ENCODE measurements at regions not wholly inside any gene's neighbourhood (a gene's known extent, or its start where the extent isn't known, plus 50 kb on each side); places are given as distances from the start of the nearest gene placed in this dataset.

DNA sequence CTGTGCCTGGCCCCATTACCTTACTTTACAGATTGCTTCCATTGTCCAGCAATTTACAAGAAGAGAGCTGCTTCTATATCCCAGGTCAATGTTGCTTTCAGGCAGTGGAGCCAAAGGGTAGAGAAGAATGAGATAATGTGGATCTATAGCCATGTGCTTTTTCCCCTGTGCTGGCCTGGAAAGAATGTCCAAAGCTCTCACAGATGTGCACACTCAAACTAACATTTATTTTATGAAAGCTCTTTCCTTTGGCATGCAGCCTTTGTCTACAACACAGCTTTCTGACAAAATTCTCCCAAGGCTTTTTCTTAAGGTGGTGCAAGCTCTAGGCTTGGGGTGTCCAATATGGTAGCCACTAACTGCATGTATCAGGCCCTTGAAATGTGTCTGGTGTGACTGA lies 217.3 kb downstream of the LRRC70 start:
- H2BK20ac ChIP-seq (ENCODE audit: low read depth, low read length, poor library complexity, severe bottlenecking), result no peak overlapping the region
- TF ChIP-seq CTCF (conservative IDR thresholded peaks at IDR 0.05), result no peak

More for the DNA sequence above, 217.3 kb downstream of the LRRC70 start:
- no peaks in the 10 kb centered on the region for H3K9me3 ChIP-seq (ENCODE audit: control insufficient read depth, low read depth, low read length)
- no peak overlapping the region for H3K14ac ChIP-seq (ENCODE audit: insufficient read depth, low read length)
- H3K9ac ChIP-seq (ENCODE audit: extremely low read depth, insufficient read length, low read length), result no peak overlapping the region
- H2BK5ac ChIP-seq (ENCODE audit: insufficient read length, low read length), result no peak overlapping the region
- no peaks in the 10 kb centered on the region for H3K27me3 ChIP-seq (ENCODE audit: insufficient read depth, low read length)
- no peak overlapping the region for H3K4ac ChIP-seq (ENCODE audit: low read depth, low read length)
- Mint-ChIP-seq H3K9me3 (peaks cover 17 to 28% of the 10 kb centered on the region in 2 experiments), H3K27ac (no peak overlapping the region), H3K4me3 (no peak overlapping the region), H3K4me1 (no peaks in the 10 kb centered on the region), H3K27me3 (ENCODE audit: low read depth) (no peaks in the 10 kb centered on the region), H3K36me3 (ENCODE audit: insufficient read depth in 1 of 3, low read depth in 3 of 3) (peaks cover 8 to 18% (median 12%) of the 10 kb centered on the region in 3 experiments)
- H3K56ac ChIP-seq (ENCODE audit: insufficient read length, low read depth, low read length), result no peak overlapping the region
- H3K4me2 ChIP-seq (ENCODE audit: insufficient read depth, insufficient read length, low read length), result no peak overlapping the region
- no peaks in the 10 kb centered on the region for H3K79me1 ChIP-seq (ENCODE audit: insufficient read depth, low read depth, low read length, poor library complexity, severe bottlenecking)
- H3K27ac ChIP-seq (ENCODE audit: insufficient read length, low read depth, low read length), result no peak overlapping the region
- H2BK15ac ChIP-seq (ENCODE audit: low read depth, low read length), result no peak overlapping the region
- no peaks in the 10 kb centered on the region for H3K4me1 ChIP-seq (ENCODE audit: insufficient read depth, low read length)
- no peaks in the 10 kb centered on the region for H4K20me1 ChIP-seq (ENCODE audit: control insufficient read depth, insufficient read depth, insufficient read length)
- H2AK5ac ChIP-seq (ENCODE audit: insufficient read length, low read length), result no peak overlapping the region
- no peak overlapping the region for H3K23ac ChIP-seq (ENCODE audit: insufficient read length, low read depth, low read length)
- no peak overlapping the region for H4K8ac ChIP-seq (replicated peaks; ENCODE audit: insufficient read length, low read depth, low read length)
- no peak overlapping the region for H2BK120ac ChIP-seq (ENCODE audit: low read depth, low read length, poor library complexity, severe bottlenecking)
- no peaks in the 10 kb centered on the region for H3K79me2 ChIP-seq (ENCODE audit: insufficient read depth, low read length)
- H4K5ac ChIP-seq (ENCODE audit: insufficient read length, low read depth, low read length), result no peak overlapping the region
- no peaks in the 10 kb centered on the region for H3K23me2 ChIP-seq (ENCODE audit: insufficient read length, low read depth, low read length, poor library complexity, severe bottlenecking)
- H2AFZ ChIP-seq (ENCODE audit: low read length), result no peak overlapping the region
- no peak overlapping the region for H3T11ph ChIP-seq (ENCODE audit: low read length)
- no peak overlapping the region for H2BK12ac ChIP-seq (ENCODE audit: insufficient read length, low read depth, low read length)
- no peak overlapping the region for H4K91ac ChIP-seq (ENCODE audit: insufficient read length, low read depth, low read length)
- no peak overlapping the region for H3K18ac ChIP-seq (ENCODE audit: insufficient read length, low read depth, low read length)
- no peak for DNase-seq

Measured in H9 (cell line).